ENCODE measurements at regions not wholly inside any gene's neighbourhood (a gene's known extent, or its start where the extent isn't known, plus 50 kb on each side); places are given as distances from the start of the nearest gene placed in this dataset.
"Not testable (repeated sequence)": the region's sequence is repeated elsewhere in the genome, so short reads cannot be mapped to it uniquely, and the experiment has no call there.

DNA sequence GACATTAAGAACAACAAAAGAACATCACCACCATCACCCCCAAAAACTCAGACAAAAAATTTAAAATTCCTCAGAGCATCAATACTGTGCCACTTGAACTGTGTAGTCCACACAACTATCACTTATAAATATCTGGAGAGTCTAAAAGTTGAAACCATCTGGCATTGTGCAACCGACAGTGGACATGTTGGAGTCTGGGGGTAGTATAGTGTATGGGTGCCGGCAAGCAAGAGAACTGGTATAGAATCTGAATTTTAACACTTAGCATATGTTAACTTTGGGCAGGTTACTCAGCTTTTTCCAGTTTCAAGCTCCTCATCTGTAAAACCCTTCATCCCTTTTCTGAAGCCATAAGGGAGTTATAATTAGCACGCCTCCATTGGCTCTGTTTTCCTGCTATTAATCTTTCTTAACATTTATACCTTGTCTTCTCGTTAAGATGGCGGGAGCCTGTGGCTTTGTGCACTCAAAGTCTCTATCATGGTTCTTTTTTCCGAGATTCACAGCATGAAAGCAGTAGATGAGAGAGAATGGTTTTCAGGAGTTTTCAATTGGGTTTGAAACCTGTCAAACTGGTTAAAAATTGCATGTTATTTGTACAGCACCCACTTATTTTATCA, 255.7 kb upstream of the TBL1XR1 start:
- DNase-seq (ENCODE audit: low read depth in 2 of 2) = no peak

- no peak for DNase-seq (ENCODE audit: low read depth in 2 of 2)
Observed at GRCh38 chr3:177453451-177453844, 256.2 kb upstream of the TBL1XR1 start.

- not testable (repeated sequence) for DNase-seq (ENCODE audit: low read depth in 2 of 2)
Observed at GRCh38 chr3:177457204-177457603, 259.9 kb upstream of the TBL1XR1 start.

GRCh38 chr3:177459401-177459800, 262.1 kb upstream of the TBL1XR1 start:
- DNase-seq (ENCODE audit: low read depth in 2 of 2) = no peak

- DNase-seq (ENCODE audit: low read depth in 2 of 2) = no peak
Observed at GRCh38 chr3:177460047-177460446, 262.8 kb upstream of the TBL1XR1 start.

DNA sequence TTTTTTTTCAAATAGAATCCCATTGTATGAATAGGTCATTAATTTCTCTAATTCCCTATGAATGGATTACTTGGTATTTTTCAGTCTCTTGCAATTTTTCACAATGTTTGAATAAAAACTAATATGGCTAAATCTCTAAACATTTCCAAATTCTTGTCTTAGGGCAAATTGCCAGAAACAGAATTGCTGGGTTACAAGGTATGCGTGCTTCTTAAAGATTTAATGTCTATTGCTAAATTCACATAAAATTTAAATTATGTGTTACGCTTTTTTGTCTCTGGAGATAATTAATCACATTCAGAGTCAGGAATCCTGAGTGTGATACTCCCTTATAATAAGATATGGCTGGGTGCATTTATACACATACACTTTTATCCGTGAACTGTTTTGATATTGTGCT, 264.5 kb upstream of the TBL1XR1 start:
- no peak for DNase-seq (ENCODE audit: low read depth in 2 of 2)

- not testable (repeated sequence) for DNase-seq (ENCODE audit: low read depth in 2 of 2)
Observed at GRCh38 chr3:177463341-177463740, 266.1 kb upstream of the TBL1XR1 start.

- DNase-seq (ENCODE audit: low read depth in 2 of 2) = no peak
Observed at GRCh38 chr3:177463863-177464262, 266.6 kb upstream of the TBL1XR1 start.

DNA sequence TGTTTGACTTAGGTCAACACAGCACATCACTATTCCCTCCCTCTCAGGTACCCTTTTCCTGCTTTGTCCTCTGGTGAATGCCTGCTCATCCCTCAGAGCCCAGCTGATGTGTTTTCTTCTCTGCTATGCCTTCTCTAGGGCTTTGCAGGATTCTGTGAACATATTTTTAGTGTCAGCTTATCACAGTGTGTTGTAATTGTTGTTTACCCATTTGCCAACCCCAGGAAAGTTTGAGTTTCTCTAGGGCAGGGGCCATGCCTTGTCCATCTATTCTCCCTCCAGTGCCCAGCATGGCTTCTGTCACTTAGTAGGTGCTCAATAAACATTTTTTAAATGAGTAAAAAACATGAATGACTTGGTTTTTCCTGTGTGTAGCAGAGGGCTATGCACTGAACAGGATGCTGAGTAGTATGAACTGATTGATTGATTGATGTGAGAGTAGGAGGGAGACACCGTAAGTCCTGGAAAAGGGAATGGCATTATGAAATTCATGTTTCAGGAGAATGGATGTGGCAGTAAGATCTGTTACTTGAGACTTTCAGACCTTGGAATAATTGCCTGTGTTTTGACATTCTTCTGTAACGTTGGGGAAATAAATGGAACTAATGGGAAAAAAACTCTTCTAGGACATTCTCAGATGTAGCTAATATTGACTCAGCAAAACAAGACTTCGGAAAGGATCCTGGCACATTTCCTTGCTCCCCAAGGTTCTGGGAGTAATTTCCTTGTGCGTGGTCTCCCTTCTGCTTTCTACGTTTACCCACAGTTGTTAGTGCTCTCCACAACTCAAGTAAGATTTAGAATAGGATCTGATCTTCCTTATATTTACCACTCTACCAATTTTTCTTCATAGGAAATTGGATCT, 267.3 kb upstream of the TBL1XR1 start:
- DNase-seq (ENCODE audit: low read depth in 2 of 2) = no peak

GRCh38 chr3:177465257-177465642, 268.0 kb upstream of the TBL1XR1 start:
- DNase-seq (ENCODE audit: low read depth in 2 of 2) = no peak

DNA sequence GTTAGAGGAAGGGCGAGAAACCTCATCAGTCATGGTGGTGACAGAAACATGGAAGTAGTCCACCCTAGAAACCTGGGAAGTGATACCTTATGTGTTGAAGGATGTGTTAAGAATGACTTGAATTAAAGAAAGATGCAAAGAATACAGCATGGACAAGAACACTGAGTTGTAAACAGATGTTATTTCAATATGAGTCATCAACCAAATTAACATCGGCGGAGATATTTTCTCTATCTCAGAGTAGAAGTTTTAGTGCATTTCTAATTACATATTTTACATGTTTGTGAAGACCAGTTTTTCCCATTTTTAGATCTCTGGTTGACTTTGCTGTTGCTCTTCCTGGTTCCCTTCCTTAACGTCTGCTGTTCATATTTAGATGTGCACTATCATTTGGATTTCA, 268.8 kb upstream of the TBL1XR1 start:
- DNase-seq (ENCODE audit: low read depth in 2 of 2) = no peak

GRCh38 chr3:177466622-177467021, 269.3 kb upstream of the TBL1XR1 start:
- not testable (repeated sequence) for DNase-seq (ENCODE audit: low read depth in 2 of 2)

DNA sequence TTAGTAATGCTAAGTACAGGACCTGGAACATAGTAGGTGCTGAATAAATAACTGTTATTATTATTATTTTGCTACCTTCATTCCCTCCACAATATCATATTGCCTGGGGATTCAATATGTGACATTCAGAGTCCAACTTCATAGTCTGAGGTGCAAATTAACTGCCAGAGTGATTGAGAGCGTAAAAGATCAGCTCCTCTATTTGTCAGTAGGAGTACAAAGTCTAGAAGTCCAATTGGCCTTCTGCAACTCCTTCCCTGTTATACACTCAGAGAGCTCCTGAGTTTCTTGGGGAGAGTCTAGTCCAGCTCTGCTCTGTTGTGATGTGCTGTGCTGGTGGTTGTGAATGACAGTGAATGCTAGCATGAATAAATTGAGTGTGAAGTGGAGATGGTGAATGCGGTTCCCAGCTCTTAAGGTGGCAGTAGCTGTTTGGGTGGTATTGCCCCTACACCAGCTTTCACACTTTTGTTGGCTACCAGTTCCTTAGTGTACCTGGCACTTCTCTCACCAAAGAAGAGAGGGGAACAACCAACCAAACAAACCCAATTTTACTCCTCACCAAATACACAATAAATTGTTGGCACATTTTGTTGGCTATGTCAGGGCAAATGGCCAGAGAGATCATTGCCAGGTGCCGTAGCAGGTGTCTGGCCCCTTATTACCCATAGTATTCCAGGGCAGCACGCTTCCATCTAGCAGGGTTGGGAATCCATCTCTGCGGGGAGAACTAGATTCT, 270.1 kb upstream of the TBL1XR1 start:
- DNase-seq (ENCODE audit: low read depth in 2 of 2) = no peak

GRCh38 chr3:177468331-177468730, 271.0 kb upstream of the TBL1XR1 start:
- DNase-seq (ENCODE audit: low read depth in 2 of 2) = no peak

DNA sequence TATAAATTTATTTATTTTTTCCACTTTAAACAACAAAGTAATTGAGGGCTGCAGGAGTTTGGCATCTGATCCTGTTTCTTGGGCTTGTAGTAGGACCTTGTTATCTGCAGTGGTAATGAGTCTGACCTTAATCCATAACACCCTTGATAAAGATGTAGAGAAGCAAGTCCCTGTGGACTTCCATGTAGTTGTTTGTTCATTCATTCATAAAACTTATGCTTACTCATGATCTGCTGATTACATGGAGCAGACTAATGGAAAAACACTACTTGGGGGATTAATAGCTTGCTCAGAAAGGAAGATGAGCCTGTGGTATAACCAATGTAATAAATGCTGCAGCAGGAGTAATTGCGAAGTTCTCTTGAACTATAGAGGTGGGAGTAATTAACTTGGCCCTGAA, 271.5 kb upstream of the TBL1XR1 start:
- no peak for DNase-seq (ENCODE audit: low read depth in 2 of 2)

DNA sequence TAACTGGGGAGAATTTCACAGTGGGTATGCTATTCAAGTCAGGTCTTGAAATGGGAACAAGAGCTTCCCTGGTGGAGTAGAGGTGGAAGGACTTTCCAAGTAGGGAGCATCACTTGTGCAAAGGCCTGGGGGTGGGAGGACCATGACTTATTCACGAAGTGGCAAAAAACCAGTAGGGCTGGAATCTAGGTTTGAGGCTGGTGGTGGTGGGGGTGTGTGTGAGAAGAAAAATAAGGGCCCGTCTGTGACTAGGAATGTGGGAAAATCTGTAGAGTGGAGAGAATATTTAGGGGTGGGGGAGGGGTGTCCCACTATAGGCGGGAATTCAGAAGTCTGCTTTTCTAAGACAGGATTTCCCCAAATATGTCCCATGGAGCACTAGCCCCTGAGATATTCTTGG, 271.9 kb upstream of the TBL1XR1 start:
- DNase-seq (ENCODE audit: low read depth in 2 of 2) = no peak

- DNase-seq (ENCODE audit: low read depth in 2 of 2) = no peak
Observed at GRCh38 chr3:177470197-177470941, 273.1 kb upstream of the TBL1XR1 start.

DNA sequence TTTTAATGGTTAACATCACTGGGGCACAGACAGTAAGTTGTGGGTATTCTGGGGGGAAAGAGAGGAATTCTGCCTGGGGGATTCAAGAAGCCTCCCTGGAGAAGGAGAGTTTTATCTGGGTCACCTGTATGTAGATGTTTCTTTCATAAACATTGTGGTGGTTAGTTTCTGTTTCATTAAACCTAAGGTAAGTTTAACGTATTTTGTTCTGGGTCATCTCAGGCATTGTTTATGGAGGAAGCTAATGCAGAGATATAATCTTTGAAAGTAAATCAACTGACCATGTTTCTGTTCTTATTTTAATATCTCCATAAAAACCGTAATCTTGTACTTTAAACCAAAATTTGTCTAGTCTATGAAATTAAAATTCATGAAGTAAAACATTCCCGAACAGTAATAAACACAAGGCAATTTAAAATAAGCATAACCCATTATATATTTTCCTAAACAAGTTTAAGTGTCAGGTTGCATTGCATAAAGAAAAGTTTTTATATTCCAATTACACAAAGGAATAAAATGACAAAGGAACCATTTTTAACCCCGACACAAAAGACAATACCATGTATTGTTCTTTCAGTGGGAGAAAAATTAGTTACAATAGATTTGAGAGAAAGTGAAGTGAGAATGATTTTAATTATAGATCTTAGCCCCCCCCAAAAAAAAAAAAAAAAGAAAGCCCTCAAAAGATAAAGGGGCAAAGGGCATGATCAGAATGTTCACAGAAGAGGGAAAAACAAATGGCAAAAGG, 274.6 kb upstream of the TBL1XR1 start:
- DNase-seq (ENCODE audit: low read depth in 2 of 2) = no peak

DNA sequence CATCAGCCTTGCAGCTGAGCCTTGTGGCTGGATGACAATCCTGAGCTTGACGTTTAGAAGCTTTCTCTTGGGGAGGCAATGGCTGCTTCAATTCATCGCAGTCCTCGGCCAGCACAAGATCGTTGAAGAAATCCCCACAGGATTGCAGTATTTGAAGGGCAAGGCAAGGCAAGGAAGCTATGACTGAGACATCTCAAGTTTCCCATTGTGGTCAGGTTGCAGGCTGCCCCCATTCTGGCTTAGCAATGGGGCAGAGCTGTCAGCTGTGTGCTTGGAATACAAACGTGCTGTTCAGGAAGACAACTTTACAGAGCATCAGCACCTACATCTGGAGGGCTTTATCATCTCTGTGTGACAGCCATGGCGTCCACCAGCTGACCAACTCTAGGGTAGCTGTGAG, 275.9 kb upstream of the TBL1XR1 start:
- DNase-seq (ENCODE audit: low read depth in 2 of 2) = no peak

DNA sequence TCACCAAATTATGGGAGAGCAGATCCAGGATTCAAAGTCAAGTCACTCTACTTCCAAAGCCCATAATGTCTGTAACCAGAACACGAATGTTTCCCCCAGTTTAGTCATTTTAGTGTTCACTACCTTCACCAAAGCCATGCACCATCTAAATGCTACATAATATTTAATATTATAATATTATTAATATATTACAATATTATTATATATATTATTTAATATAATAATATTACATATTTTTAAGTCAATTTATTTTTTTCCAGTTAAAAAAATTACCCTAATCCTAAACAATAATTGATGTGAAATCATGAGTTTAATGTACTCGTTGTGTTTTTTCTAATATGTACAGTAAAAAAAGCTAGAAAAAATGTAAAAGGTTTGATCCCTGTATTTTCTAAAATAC, 276.6 kb upstream of the TBL1XR1 start:
- DNase-seq (ENCODE audit: low read depth in 2 of 2) = no peak

DNA sequence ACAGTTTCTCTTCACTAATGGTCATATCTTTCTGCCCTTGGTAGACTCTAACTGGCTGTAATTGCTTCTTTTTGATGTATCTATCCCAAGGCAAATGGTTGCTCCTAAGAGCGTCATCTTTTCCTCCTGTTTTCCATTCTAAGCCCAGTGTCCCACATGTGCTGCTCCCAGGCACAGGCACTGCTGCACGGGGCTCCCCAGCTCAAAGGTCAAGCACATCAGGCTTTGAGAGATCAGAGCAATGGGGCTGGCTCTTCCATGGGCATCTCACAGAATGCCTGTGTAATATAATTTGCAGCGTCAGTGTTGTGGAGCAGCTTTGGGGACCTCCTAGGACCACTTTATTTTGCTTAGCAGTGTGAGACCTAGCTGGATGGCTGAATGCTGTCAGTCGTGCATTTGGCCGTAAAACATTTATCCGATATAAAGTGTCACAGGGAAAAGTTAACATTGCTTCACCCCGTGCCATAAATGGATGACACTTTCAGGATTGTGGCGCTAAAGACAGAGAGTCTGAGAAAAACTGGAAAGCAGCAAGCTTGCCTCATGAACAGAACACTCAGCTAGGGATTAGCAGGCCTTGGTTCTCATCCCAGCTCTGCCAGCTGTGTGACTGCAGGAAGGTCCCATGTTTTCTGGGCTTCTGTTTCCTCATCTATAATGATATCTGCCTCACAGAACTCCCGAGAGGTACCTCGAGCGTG, 277.5 kb upstream of the TBL1XR1 start:
- no peak for DNase-seq (ENCODE audit: low read depth in 2 of 2)
